ENCODE measurements at regions not wholly inside any gene's neighbourhood (a gene's known extent, or its start where the extent isn't known, plus 50 kb on each side); places are given as distances from the start of the nearest gene placed in this dataset.
"Not testable (repeated sequence)": the region's sequence is repeated elsewhere in the genome, so short reads cannot be mapped to it uniquely, and the experiment has no call there.

GRCh38 chr10:48102410-48103146 lies 103.0 kb upstream of the FAM25C start:
- H3K9me3 ChIP-seq (ENCODE audit: control insufficient read depth, insufficient read depth, low read length); H3K4me1 ChIP-seq (ENCODE audit: control insufficient read depth, insufficient read depth, low read length); H3K27me3 ChIP-seq (ENCODE audit: control insufficient read depth, insufficient read depth, low read length); H3K36me3 ChIP-seq (ENCODE audit: control insufficient read depth, insufficient read depth, low read length); H3K4me3 ChIP-seq (ENCODE audit: low read length); intact Hi-C loops (cut with micrococcal nuclease); H3K36me3 Mint-ChIP-seq; DNase-seq; H3K4me1 Mint-ChIP-seq; H3K27ac Mint-ChIP-seq; H3K27ac ChIP-seq (ENCODE audit: low read length); ATAC-seq; H3K4me3 Mint-ChIP-seq; H3K9me3 Mint-ChIP-seq; H3K27me3 Mint-ChIP-seq (ENCODE audit: low read depth in 2 of 2): not testable (repeated sequence)
- 100% methylated on average over 1 of the region's 6 CpGs for WGBS (ENCODE audit: insufficient coverage)

- intact Hi-C loops (cut with micrococcal nuclease); H3K9me3 Mint-ChIP-seq; H3K4me3 ChIP-seq (ENCODE audit: low read length); H3K27me3 Mint-ChIP-seq (ENCODE audit: low read depth in 2 of 2); H3K27ac ChIP-seq (ENCODE audit: low read length); H3K36me3 ChIP-seq (ENCODE audit: control insufficient read depth, insufficient read depth, low read length); H3K36me3 Mint-ChIP-seq; DNase-seq; H3K27ac Mint-ChIP-seq; H3K9me3 ChIP-seq (ENCODE audit: control insufficient read depth, insufficient read depth, low read length); H3K4me1 Mint-ChIP-seq; H3K4me1 ChIP-seq (ENCODE audit: control insufficient read depth, insufficient read depth, low read length); H3K27me3 ChIP-seq (ENCODE audit: control insufficient read depth, insufficient read depth, low read length); ATAC-seq; H3K4me3 Mint-ChIP-seq: not testable (repeated sequence)
- no CpG with 5 or more reads among the region's 5 CpGs for WGBS (ENCODE audit: insufficient coverage)
Measured at GRCh38 chr10:48098854-48099253, 99.3 kb upstream of the FAM25C start.

DNA sequence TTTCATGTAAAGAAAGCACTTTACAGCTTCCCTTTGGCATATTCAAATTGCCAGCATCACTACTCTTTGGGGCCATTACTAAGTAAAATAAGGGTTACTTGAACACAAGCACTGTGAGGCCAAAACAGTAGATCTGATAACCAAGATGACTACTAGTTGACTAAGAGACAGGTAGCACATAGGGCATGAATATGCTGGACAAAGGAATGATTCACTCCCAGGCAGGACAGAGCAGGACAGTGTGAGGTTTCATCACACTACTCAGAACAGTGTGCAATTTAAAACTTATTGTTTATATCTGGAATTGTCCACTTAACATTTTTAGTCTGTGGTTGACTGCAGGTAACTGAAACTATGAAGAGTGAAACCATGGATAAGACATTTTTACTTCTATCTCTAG lies 91.1 kb upstream of the FAM25C start:
- H3K9me3 Mint-ChIP-seq; H3K36me3 Mint-ChIP-seq; H3K9me3 ChIP-seq (ENCODE audit: control insufficient read depth, insufficient read depth, low read length); DNase-seq; H3K4me1 Mint-ChIP-seq; H3K27me3 Mint-ChIP-seq (ENCODE audit: low read depth in 2 of 2); H3K27me3 ChIP-seq (ENCODE audit: control insufficient read depth, insufficient read depth, low read length); ATAC-seq; H3K4me3 Mint-ChIP-seq; H3K4me3 ChIP-seq (ENCODE audit: low read length); H3K4me1 ChIP-seq (ENCODE audit: control insufficient read depth, insufficient read depth, low read length); H3K27ac ChIP-seq (ENCODE audit: low read length); H3K36me3 ChIP-seq (ENCODE audit: control insufficient read depth, insufficient read depth, low read length); H3K27ac Mint-ChIP-seq; intact Hi-C loops (cut with micrococcal nuclease): not testable (repeated sequence)

- H3K4me3 ChIP-seq (ENCODE audit: low read length); H3K27me3 Mint-ChIP-seq (ENCODE audit: low read depth in 2 of 2); H3K36me3 Mint-ChIP-seq; H3K4me1 Mint-ChIP-seq; H3K27ac ChIP-seq (ENCODE audit: low read length); H3K9me3 ChIP-seq (ENCODE audit: control insufficient read depth, insufficient read depth, low read length); intact Hi-C loops (cut with micrococcal nuclease); DNase-seq; H3K36me3 ChIP-seq (ENCODE audit: control insufficient read depth, insufficient read depth, low read length); H3K4me1 ChIP-seq (ENCODE audit: control insufficient read depth, insufficient read depth, low read length); H3K4me3 Mint-ChIP-seq; H3K9me3 Mint-ChIP-seq; H3K27me3 ChIP-seq (ENCODE audit: control insufficient read depth, insufficient read depth, low read length); H3K27ac Mint-ChIP-seq; ATAC-seq: not testable (repeated sequence)
- WGBS (ENCODE audit: insufficient coverage), result no CpG with 5 or more reads among the region's 1 CpG
Measured at GRCh38 chr10:48088087-48088486, 88.5 kb upstream of the FAM25C start.

- H3K4me3 Mint-ChIP-seq; intact Hi-C loops (cut with micrococcal nuclease): not testable (repeated sequence)
- WGBS (ENCODE audit: insufficient coverage), result no CpG with 5 or more reads among the region's 1 CpG
Measured at GRCh38 chr10:48084446-48084845, 84.9 kb upstream of the FAM25C start.

DNA sequence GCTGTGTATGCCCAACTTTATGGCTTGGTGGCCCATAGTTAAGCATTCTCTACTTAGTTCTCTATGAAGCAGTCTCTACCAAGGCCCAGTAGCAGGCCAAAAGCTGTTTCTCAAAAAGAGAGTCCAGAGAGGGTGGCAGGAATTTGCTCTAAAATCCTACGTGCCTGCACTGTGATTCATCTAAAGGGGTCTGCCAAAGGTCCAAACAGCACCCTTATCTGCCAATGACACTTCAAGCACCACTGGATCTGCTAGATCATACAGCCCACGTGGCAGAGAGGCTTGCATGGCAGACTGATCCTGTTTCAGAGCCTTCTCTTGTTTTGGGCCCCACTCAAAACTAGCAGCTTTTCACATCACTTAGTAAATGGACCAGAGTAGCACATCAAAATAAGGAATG lies 71.6 kb upstream of the FAM25C start:
- H3K27me3 Mint-ChIP-seq (ENCODE audit: low read depth in 2 of 2); H3K36me3 Mint-ChIP-seq; ATAC-seq; H3K9me3 Mint-ChIP-seq; H3K36me3 ChIP-seq (ENCODE audit: control insufficient read depth, insufficient read depth, low read length); H3K27me3 ChIP-seq (ENCODE audit: control insufficient read depth, insufficient read depth, low read length); intact Hi-C loops (cut with micrococcal nuclease); H3K9me3 ChIP-seq (ENCODE audit: control insufficient read depth, insufficient read depth, low read length); H3K27ac ChIP-seq (ENCODE audit: low read length); H3K4me3 ChIP-seq (ENCODE audit: low read length); H3K4me3 Mint-ChIP-seq; H3K4me1 Mint-ChIP-seq; DNase-seq; H3K4me1 ChIP-seq (ENCODE audit: control insufficient read depth, insufficient read depth, low read length); H3K27ac Mint-ChIP-seq: not testable (repeated sequence)
- WGBS (ENCODE audit: insufficient coverage), result no CpG with 5 or more reads among the region's 2 CpGs

More at GRCh38 chr10:48084446-48084845, 84.9 kb upstream of the FAM25C start:
- not testable (repeated sequence) for H3K36me3 ChIP-seq (ENCODE audit: control insufficient read depth, insufficient read depth, low read length); H3K4me1 Mint-ChIP-seq; H3K9me3 Mint-ChIP-seq; H3K4me1 ChIP-seq (ENCODE audit: control insufficient read depth, insufficient read depth, low read length); H3K27ac Mint-ChIP-seq; H3K4me3 ChIP-seq (ENCODE audit: low read length); H3K27me3 Mint-ChIP-seq (ENCODE audit: low read depth in 2 of 2); H3K27ac ChIP-seq (ENCODE audit: low read length); DNase-seq; ATAC-seq; H3K9me3 ChIP-seq (ENCODE audit: control insufficient read depth, insufficient read depth, low read length); H3K27me3 ChIP-seq (ENCODE audit: control insufficient read depth, insufficient read depth, low read length); H3K36me3 Mint-ChIP-seq

DNA sequence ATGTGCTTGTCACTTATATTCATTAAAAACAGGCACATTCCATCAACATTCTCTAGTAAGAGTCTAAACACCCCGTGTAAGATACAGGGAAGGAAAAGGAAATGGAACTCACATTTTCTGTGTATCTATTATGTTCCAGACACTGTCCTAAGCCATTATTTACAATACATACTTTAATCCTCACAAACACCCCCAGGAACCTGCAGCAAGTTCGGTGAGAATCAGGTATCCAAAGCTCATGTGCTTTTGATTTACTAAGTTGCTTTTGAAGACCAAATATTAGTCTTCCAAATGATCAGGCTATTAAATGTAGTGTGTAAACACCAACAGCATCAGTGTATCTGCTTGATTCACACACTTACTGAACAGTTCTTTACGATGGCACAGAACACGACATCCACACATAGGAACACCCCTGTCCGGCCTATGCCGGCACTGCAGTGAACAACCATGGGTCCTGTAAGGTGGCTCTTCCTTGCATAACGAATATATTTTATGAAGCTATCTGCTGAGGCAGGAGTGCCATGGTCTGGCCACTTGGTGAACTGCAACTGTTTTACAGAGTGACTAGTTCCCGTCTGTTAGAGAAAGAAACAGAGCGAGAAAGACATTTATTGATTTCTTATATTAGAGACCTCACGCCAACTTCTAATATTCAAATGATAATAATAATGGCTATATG lies 64.5 kb upstream of the FAM25C start:
- H3K4me3 ChIP-seq (ENCODE audit: low read length); H3K4me1 ChIP-seq (ENCODE audit: control insufficient read depth, insufficient read depth, low read length); H3K9me3 Mint-ChIP-seq; intact Hi-C loops (cut with micrococcal nuclease); H3K4me3 Mint-ChIP-seq; H3K27me3 Mint-ChIP-seq (ENCODE audit: low read depth in 2 of 2); DNase-seq; H3K36me3 Mint-ChIP-seq; H3K27ac Mint-ChIP-seq; H3K9me3 ChIP-seq (ENCODE audit: control insufficient read depth, insufficient read depth, low read length); H3K27me3 ChIP-seq (ENCODE audit: control insufficient read depth, insufficient read depth, low read length); H3K36me3 ChIP-seq (ENCODE audit: control insufficient read depth, insufficient read depth, low read length); H3K27ac ChIP-seq (ENCODE audit: low read length); H3K4me1 Mint-ChIP-seq: not testable (repeated sequence)
- peak in 2 of 3 donors; percentile 50 to 63 for ATAC-seq
- WGBS (ENCODE audit: insufficient coverage), result no CpG with 5 or more reads among the region's 10 CpGs

- H3K4me3 ChIP-seq (ENCODE audit: low read length); ATAC-seq; H3K27me3 ChIP-seq (ENCODE audit: control insufficient read depth, insufficient read depth, low read length); H3K9me3 Mint-ChIP-seq; H3K4me3 Mint-ChIP-seq; H3K36me3 Mint-ChIP-seq; H3K4me1 Mint-ChIP-seq; H3K4me1 ChIP-seq (ENCODE audit: control insufficient read depth, insufficient read depth, low read length); H3K9me3 ChIP-seq (ENCODE audit: control insufficient read depth, insufficient read depth, low read length); H3K36me3 ChIP-seq (ENCODE audit: control insufficient read depth, insufficient read depth, low read length); DNase-seq; intact Hi-C loops (cut with micrococcal nuclease); H3K27me3 Mint-ChIP-seq (ENCODE audit: low read depth in 2 of 2); H3K27ac ChIP-seq (ENCODE audit: low read length); H3K27ac Mint-ChIP-seq: not testable (repeated sequence)
- WGBS (ENCODE audit: insufficient coverage), result no CpG with 5 or more reads among the region's 3 CpGs
Measured at GRCh38 chr10:48055395-48055794, 55.8 kb upstream of the FAM25C start.
